Thoracic aorta (tissue), 2 donors: ENCODE measurements at regions not wholly inside any gene's neighbourhood (a gene's known extent, or its start where the extent isn't known, plus 50 kb on each side); places are given as distances from the start of the nearest gene placed in this dataset.

Experiments used
- ATAC-seq: fragments of 150-250 bp; one replicate; pipeline ENCODE4 v1.8.0; 2017; ENCODE audit warnings: low read depth; ENCODE audit not compliant: insufficient number of reproducible peaks, low FRiP score
- DNase-seq: peaks from one replicate; pipeline ENCODE4 v3.0.0-alpha.2; 2020; ENCODE audit warnings: low spot score
- H3K27ac ChIP-seq, 2 donors: fragments of 200-600 bp; sonication (generic); 1 replicate in 1 of 2; 2 replicates in 1 of 2; pipeline ENCODE4 v1.5.1; 2016; ENCODE audit warnings: mild to moderate bottlenecking in 2 of 2, moderate library complexity in 2 of 2
- H3K27me3 ChIP-seq: fragments of 200-600 bp; sonication (generic); replicated peaks from 2 replicates; pipeline ENCODE4 v1.6.0; 2016; ENCODE audit warnings: mild to moderate bottlenecking; ENCODE audit not compliant: insufficient read depth
- H3K36me3 ChIP-seq: fragments of 200-600 bp; sonication (generic); one replicate; pipeline ENCODE4 v1.5.1; 2016
- H3K4me1 ChIP-seq, 2 donors: fragments of 200-600 bp; sonication (generic); 1 replicate in 1 of 2; 2 replicates in 1 of 2; pipeline versions ENCODE4 v1.5.1 to v1.6.0; 2016; ENCODE audit warnings: low read depth in 2 of 2, mild to moderate bottlenecking in 1 of 2; ENCODE audit not compliant: control insufficient read depth in 1 of 2
- H3K4me3 ChIP-seq: fragments of 200-600 bp; sonication (generic); 2 replicates; pipeline ENCODE4 v1.5.1; 2016; ENCODE audit warnings: mild to moderate bottlenecking
- H3K9me3 ChIP-seq: fragments of 200-600 bp; sonication (generic); 2 replicates; pipeline ENCODE4 v1.5.1; 2016
- TF ChIP-seq, protein P1 (sequence below): fragments of 200-600 bp; sonication (generic); IDR thresholded peaks from one replicate; pipeline ENCODE4 v1.5.1; 2019; ENCODE audit warnings: antibody characterized with exemption

GRCh38 chr2:220583725-220584124, 956.3 kb downstream of the SLC4A3 start:
- Histone ChIP-seq H3K27me3 (no peaks in the 10 kb centered on the region), H3K4me3 (no peak overlapping the region), H3K36me3 (no peaks in the 10 kb centered on the region), H3K9me3 (no peaks in the 10 kb centered on the region), H3K27ac (no peak overlapping the region), H3K4me1 (no peaks in the 10 kb centered on the region)
- TF ChIP-seq, protein P1, sequence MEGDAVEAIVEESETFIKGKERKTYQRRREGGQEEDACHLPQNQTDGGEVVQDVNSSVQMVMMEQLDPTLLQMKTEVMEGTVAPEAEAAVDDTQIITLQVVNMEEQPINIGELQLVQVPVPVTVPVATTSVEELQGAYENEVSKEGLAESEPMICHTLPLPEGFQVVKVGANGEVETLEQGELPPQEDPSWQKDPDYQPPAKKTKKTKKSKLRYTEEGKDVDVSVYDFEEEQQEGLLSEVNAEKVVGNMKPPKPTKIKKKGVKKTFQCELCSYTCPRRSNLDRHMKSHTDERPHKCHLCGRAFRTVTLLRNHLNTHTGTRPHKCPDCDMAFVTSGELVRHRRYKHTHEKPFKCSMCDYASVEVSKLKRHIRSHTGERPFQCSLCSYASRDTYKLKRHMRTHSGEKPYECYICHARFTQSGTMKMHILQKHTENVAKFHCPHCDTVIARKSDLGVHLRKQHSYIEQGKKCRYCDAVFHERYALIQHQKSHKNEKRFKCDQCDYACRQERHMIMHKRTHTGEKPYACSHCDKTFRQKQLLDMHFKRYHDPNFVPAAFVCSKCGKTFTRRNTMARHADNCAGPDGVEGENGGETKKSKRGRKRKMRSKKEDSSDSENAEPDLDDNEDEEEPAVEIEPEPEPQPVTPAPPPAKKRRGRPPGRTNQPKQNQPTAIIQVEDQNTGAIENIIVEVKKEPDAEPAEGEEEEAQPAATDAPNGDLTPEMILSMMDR = no peak
- DNase-seq (no peak), ATAC-seq (no peak)

DNA sequence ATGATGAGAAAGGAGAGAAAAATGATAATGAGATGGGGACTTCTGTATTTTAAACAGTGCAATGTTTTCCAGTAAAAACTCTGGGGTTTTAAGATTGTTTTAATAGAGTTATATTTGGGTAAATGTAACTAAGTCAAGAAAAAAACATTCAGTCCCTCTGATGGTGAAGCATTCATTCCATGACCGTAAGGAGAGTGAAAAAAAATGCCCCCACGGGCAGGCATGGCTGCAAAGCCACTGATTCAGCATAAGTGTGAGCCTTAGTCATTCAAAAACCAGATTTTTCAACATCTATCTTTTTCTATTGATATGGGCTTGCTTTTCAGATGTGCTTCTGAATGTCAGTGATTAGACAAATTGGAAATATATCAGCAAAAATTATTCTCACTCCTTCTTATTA, 957.8 kb downstream of the SLC4A3 start:
- H3K27ac ChIP-seq = no peak overlapping the region
- no peaks in the 10 kb centered on the region for H3K4me1 ChIP-seq
- DNase-seq (no peak), ATAC-seq (no peak)
- no peak overlapping the region for H3K4me3 ChIP-seq
- TF ChIP-seq, protein P1 = no peak
- H3K27me3 ChIP-seq = no peaks in the 10 kb centered on the region
- no peaks in the 10 kb centered on the region for H3K9me3 ChIP-seq
- no peaks in the 10 kb centered on the region for H3K36me3 ChIP-seq

DNA sequence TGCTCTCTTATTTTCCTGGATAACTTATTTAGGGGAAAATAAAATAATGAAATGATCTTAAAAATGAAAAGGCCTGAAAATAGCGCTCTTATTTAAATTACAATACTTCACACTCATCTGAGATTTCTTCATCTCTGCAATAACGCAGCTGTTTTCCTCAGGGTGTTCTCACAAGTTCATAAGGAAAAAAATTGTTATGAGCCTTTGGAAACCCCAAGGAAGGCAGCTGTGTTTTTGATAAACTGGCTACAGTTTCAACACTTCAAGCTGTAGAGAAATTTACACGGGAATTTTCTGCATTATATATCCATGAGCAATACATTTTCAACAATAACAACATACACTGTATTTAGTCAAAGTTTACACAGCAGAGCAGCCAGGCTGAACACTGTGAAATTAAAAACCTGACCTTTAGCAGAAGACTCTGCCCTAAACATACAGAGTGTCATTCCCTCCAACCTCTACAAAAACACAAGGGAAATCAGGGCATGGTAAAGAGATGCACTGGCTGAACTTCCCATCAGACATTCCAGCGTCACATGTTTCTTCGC, 959.6 kb downstream of the SLC4A3 start:
- no peak for ATAC-seq

GRCh38 chr2:220588148-220588547, 960.7 kb downstream of the SLC4A3 start:
- no peak for ATAC-seq
- Histone ChIP-seq H3K9me3 (no peaks in the 10 kb centered on the region), H3K4me1 (no peaks in the 10 kb centered on the region), H3K36me3 (no peaks in the 10 kb centered on the region), H3K4me3 (no peak overlapping the region), H3K27me3 (no peaks in the 10 kb centered on the region), H3K27ac (no peak overlapping the region)
- TF ChIP-seq, protein P1 = no peak
- DNase-seq = no peak

More for the DNA sequence above, 959.6 kb downstream of the SLC4A3 start:
- H3K27me3 ChIP-seq = no peaks in the 10 kb centered on the region
- H3K4me3 ChIP-seq = no peak overlapping the region
- H3K9me3 ChIP-seq = no peaks in the 10 kb centered on the region
- no peak overlapping the region for H3K27ac ChIP-seq
- H3K4me1 ChIP-seq = no peaks in the 10 kb centered on the region
- TF ChIP-seq, protein P1 = no peak
- H3K36me3 ChIP-seq = no peaks in the 10 kb centered on the region
- no peak for DNase-seq

GRCh38 chr2:220590476-220590875, 963.0 kb downstream of the SLC4A3 start:
- no peaks in the 10 kb centered on the region for H3K27me3 ChIP-seq
- TF ChIP-seq, protein P1 = no peak
- ATAC-seq (no peak), DNase-seq (no peak)
- H3K9me3 ChIP-seq = no peaks in the 10 kb centered on the region
- H3K4me3 ChIP-seq = no peak overlapping the region
- H3K27ac ChIP-seq = no peak overlapping the region
- H3K36me3 ChIP-seq = no peaks in the 10 kb centered on the region
- no peaks in the 10 kb centered on the region for H3K4me1 ChIP-seq
